AG04450 (cell line): ENCODE measurements at regions not wholly inside any gene's neighbourhood (a gene's known extent, or its start where the extent isn't known, plus 50 kb on each side); places are given as distances from the start of the nearest gene placed in this dataset.

ENCODE experiments used
- CTCF ChIA-PET: fragments of 300-600, 350-600 bp; formaldehyde crosslinking; extraction: SDS; loops from one replicate; lab custom pipeline; 2022; ENCODE audit warnings: antibody characterized with exemption, inconsistent platforms; lab: Charles Lee
- POLR2A ChIA-PET: fragments of 350-600 bp; formaldehyde crosslinking; extraction: SDS; loops from one replicate; lab custom pipeline; 2021; ENCODE audit warnings: antibody characterized with exemption, inconsistent platforms; lab: Yijun Ruan, JAX
- DNase-seq: peaks from one replicate; pipeline ENCODE4 v3.0.0-alpha.2; 2011; ENCODE audit warnings: low read depth, low spot score
- H3K27ac ChIP-seq: one replicate; pipeline ENCODE4 v1.5.1; 2012; ENCODE audit warnings: low read depth, low read length, control low read depth
- H3K27me3 ChIP-seq: one replicate; pipeline ENCODE4 v1.6.0; 2012; ENCODE audit warnings: low read length; ENCODE audit not compliant: control insufficient read depth, insufficient read depth
- H3K4me3 ChIP-seq: 2 replicates; pipeline ENCODE4 v1.5.1; 2011; ENCODE audit warnings: mild to moderate bottlenecking, low read depth, low read length, control low read depth
- H3K9me3 ChIP-seq: 2 replicates; pipeline ENCODE4 v1.5.1; 2012; ENCODE audit warnings: low read length; ENCODE audit not compliant: control insufficient read depth, insufficient read depth
- CTCF ChIP-seq: IDR thresholded peaks from 2 replicates; pipeline ENCODE4 v1.5.1; 2011; ENCODE audit warnings: low read depth, low read length, control low read depth, inconsistent platforms

DNA sequence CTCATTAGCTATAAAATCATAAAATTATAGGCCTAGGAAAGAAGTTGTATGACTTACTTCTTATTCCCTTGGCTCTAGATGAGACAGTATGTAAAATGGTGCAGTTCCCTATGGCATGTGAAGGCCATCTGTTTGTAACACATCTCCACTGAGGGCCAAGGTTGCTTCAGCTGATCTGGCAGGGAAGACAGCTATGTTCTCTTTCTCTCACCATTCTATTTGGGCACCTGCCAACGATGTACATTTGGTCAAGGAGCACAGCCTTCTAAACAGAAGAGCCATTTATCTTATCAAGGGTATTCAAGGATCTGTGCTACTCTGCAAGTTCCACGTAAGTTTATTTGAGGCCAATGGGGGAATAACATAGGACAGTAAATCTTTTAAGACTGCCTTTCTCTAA, 129.8 kb upstream of the TOM1L1 start:
- no peak for TF ChIP-seq CTCF
- no peaks in the 10 kb centered on the region for H3K27me3 ChIP-seq

DNA sequence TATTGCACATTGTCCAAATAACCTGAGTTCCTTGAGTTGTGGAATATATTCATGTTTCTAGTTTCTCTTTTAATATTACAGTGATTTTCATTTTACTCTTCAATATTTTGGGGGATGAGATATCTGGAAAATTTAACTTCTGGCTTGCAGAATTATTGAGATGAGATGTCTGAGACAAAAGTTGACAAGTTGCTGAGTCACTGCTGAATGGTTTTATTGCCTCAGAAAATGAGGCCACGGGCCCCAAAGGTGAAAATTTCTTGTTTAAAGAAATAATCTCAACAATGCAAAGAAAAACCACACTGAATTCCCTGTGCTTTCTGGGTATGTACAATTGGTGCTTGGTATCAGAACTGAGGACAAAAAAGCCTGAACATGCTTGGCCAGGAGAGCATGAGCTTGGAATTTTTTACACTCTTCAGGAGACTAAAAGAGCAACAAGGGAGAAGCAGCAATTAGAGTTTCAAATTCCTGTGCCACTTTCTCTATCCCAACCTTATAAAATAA, 129.2 kb upstream of the TOM1L1 start:
- no peak for DNase-seq
- CTCF ChIA-PET = no interaction called here

More for the DNA sequence above, 129.8 kb upstream of the TOM1L1 start:
- H3K9me3 ChIP-seq = no peaks in the 10 kb centered on the region; the same call in 1 of the 2 replicates
- ChIA-PET CTCF (no interaction called here), POLR2A (no interaction called here)
- H3K4me3 ChIP-seq = no peak overlapping the region
- no peak for DNase-seq
- H3K27ac ChIP-seq = no peak overlapping the region

GRCh38 chr17:54780238-54780637, 120.4 kb upstream of the TOM1L1 start:
- TF ChIP-seq CTCF = no peak
- POLR2A ChIA-PET = no interaction called here
- peaks cover 10% of the 10 kb centered on the region; the same call in 1 of the 2 replicates for H3K9me3 ChIP-seq
- H3K27ac ChIP-seq = no peak overlapping the region
- H3K4me3 ChIP-seq = no peak overlapping the region
- CTCF ChIA-PET = no interaction called here
- no peaks in the 10 kb centered on the region for H3K27me3 ChIP-seq
- no peak for DNase-seq

More for the DNA sequence above, 129.2 kb upstream of the TOM1L1 start:
- H3K9me3 ChIP-seq = no peaks in the 10 kb centered on the region; the same call in 1 of the 2 replicates
- POLR2A ChIA-PET = no interaction called here
- H3K4me3 ChIP-seq = no peak overlapping the region
- H3K27me3 ChIP-seq = no peaks in the 10 kb centered on the region
- no peak for TF ChIP-seq CTCF
- H3K27ac ChIP-seq = no peak overlapping the region

GRCh38 chr17:54781389-54781788, 119.3 kb upstream of the TOM1L1 start:
- no peak overlapping the region for H3K4me3 ChIP-seq
- TF ChIP-seq CTCF = no peak
- no peak overlapping the region for H3K27ac ChIP-seq
- DNase-seq = no peak
- H3K27me3 ChIP-seq = no peaks in the 10 kb centered on the region
- peaks cover 10% of the 10 kb centered on the region; the same call in 1 of the 2 replicates for H3K9me3 ChIP-seq
- POLR2A ChIA-PET = no interaction called here
- CTCF ChIA-PET = no interaction called here

- TF ChIP-seq CTCF = no peak
- CTCF ChIA-PET = no interaction called here
Measured at GRCh38 chr17:54784305-54784704, 116.3 kb upstream of the TOM1L1 start.

More at GRCh38 chr17:54784305-54784704, 116.3 kb upstream of the TOM1L1 start:
- H3K4me3 ChIP-seq = no peak overlapping the region
- no peaks in the 10 kb centered on the region for H3K27me3 ChIP-seq
- no peak for DNase-seq
- peaks cover 15% of the 10 kb centered on the region; the same call in 1 of the 2 replicates for H3K9me3 ChIP-seq
- POLR2A ChIA-PET = no interaction called here
- no peak overlapping the region for H3K27ac ChIP-seq
